ENCODE measurements at regions not wholly inside any gene's neighbourhood (a gene's known extent, or its start where the extent isn't known, plus 50 kb on each side); places are given as distances from the start of the nearest gene placed in this dataset.

GRCh38 chr14:100015251-100015655, 50.0 kb upstream of the EVL start:
- TF ChIP-seq CTCF (IDR thresholded peaks at IDR 0.05) (no peak), REST (IDR thresholded peaks at IDR 0.05; ENCODE audit: insufficient read depth in 1 of 2, low read depth in 2 of 2, low read length in 1 of 2) (no peak), SIN3A (IDR thresholded peaks at IDR 0.05; ENCODE audit: borderline replicate concordance, insufficient read depth, low read depth, low read length) (no peak), POLR2AphosphoS5 (IDR thresholded peaks at IDR 0.05; ENCODE audit: low read depth, low read length) (no peak)
